Lower leg skin (tissue), 4 donors: ENCODE measurements at regions not wholly inside any gene's neighbourhood (a gene's known extent, or its start where the extent isn't known, plus 50 kb on each side); places are given as distances from the start of the nearest gene placed in this dataset.

ENCODE experiments used
- DNase-seq, 2 donors: peaks; one replicate each; pipeline ENCODE4 v3.0.0-alpha.2; 2019; ENCODE audit warnings: low spot score in 2 of 2
- H3K4me3 ChIP-seq: fragments of 200-600 bp; sonication (generic); 2 replicates; pipeline ENCODE4 v1.5.1; 2017; ENCODE audit warnings: mild to moderate bottlenecking, low read depth; ENCODE audit not compliant: poor library complexity, severe bottlenecking
- CTCF ChIP-seq, 3 donors: fragments of 450-650 bp; IDR thresholded peaks; one replicate each; pipeline ENCODE4 v1.5.1; 2016; ENCODE audit warnings: antibody characterized with exemption in 3 of 3, mild to moderate bottlenecking in 3 of 3, moderate library complexity in 2 of 3
- POLR2A ChIP-seq, 2 donors: fragments of 450-650 bp; IDR thresholded peaks; one replicate each; pipeline ENCODE4 v1.6.1; 2016 to 2017; ENCODE audit warnings: antibody characterized with exemption in 2 of 2, mild to moderate bottlenecking in 1 of 2, moderate library complexity in 1 of 2
- WGBS, 2 donors: methylation state at CpG; one replicate each; pipeline ENCODE4 v1.1.5; 2018; 5-methylcytosine and 5-hydroxymethylcytosine counted together
- intact Hi-C: fragments of 100-400 bp; cut with DNase I; formaldehyde crosslinking; loops from one replicate; pipeline ENCODE4 v1.15.0; 2023; ENCODE audit warnings: low total_unique reads

DNA sequence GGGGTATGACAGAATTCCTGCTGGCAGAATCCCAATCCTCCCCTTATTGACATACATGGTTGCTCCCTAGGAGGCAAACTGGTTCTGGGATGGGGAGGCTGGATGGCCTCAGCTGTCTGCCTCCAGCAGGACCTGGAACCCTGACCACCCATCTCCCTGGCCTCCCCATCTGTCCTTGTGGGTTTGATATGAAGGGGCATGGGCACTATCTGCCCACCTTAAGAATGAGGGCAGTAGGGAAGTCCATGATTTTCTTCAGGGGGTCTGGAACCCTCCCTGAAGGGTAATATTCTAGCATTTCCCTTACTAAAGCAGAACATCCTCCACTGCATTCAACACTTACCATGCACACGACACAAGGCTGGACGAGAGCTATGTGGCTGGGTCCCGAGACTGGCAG lies 113.6 kb downstream of the VAPA start:
- peak in 1 of 2 donors; percentile 50 for DNase-seq
- intact Hi-C loops = no loop called here
- TF ChIP-seq CTCF (IDR thresholded peaks at IDR 0.05) (no peak), POLR2A (IDR thresholded peaks at IDR 0.05) (no peak)
- 90 to 98% methylated on average over 3 of the region's 3 CpGs for WGBS, 2 donors
- no peak overlapping the region for H3K4me3 ChIP-seq

- H3K4me3 ChIP-seq = no peak overlapping the region
- no peak for TF ChIP-seq POLR2A (IDR thresholded peaks at IDR 0.05)
- no peak for TF ChIP-seq CTCF (IDR thresholded peaks at IDR 0.05)
- DNase-seq = peak in 1 of 2 donors; percentile 76
- WGBS, 2 donors = 93 to 97% methylated on average over 10 of the region's 10 CpGs
- intact Hi-C loops = no loop called here
These were observed 115.9 kb downstream of the VAPA start for GRCh38 chr18:10029711-10030110.

DNA sequence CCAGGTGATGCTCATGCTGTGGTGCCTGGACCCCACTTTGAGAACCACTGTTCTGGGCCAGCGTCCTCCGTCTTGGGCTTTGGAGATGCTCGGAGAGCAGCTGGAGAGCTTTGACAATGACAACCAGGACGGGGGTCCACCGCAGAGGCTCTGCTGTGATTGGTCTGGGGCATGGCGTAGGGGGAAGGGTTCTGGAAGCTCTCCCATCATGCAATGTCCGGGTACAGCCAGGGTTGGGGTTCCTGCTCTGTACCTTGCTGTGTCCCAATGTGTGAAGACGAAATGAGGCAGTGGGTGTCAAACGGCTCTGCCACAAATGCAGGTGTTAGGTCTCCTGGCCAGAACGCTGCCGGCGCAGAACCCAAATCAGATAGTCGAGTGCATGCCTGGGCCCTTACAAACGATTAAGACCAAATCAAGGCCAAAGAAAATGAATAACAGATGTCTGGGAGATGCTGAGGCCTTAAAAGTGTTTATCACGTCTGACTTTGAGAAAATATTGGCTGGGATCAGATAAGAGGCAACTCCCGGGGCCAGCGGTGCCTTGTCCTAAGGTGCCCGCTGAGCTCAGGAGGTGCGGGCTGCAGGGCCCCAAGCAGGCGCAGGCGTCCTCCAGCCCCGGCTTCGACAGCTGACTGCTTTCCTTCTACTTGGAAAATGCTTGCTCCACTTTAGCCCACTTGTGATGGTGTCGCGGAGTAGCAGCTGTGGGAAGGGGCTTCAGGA lies 117.2 kb downstream of the VAPA start:
- TF ChIP-seq POLR2A (IDR thresholded peaks at IDR 0.05) (no peak), CTCF (IDR thresholded peaks at IDR 0.05) (no peak)
- intact Hi-C loops = no loop called here
- 68 to 76% methylated on average over 25 of the region's 25 CpGs for WGBS, 2 donors
- DNase-seq = peak in 1 of 2 donors; percentile 70
- no peak overlapping the region for H3K4me3 ChIP-seq

- intact Hi-C loops = no loop called here
- no peak for TF ChIP-seq CTCF (IDR thresholded peaks at IDR 0.05)
- TF ChIP-seq POLR2A (IDR thresholded peaks at IDR 0.05) = no peak
- H3K4me3 ChIP-seq = no peak overlapping the region
- peak in 1 of 2 donors; percentile 80 for DNase-seq
- 65 to 67% methylated on average over 26 to 34 of the region's 46 CpGs for WGBS, 2 donors
These were observed 118.7 kb downstream of the VAPA start for GRCh38 chr18:10032331-10033015.

- DNase-seq = peak in 1 of 2 donors; percentile 74
- 58 to 62% methylated on average over 9 of the region's 9 CpGs for WGBS, 2 donors
These were observed 119.2 kb downstream of the VAPA start for GRCh38 chr18:10033016-10033399.

More at GRCh38 chr18:10033016-10033399, 119.2 kb downstream of the VAPA start:
- intact Hi-C loops = no loop called here
- no peak overlapping the region for H3K4me3 ChIP-seq
- TF ChIP-seq CTCF (IDR thresholded peaks at IDR 0.05) (no peak), POLR2A (IDR thresholded peaks at IDR 0.05) (no peak)
